Lower leg skin (tissue), 3 donors: ENCODE measurements at regions not wholly inside any gene's neighbourhood (a gene's known extent, or its start where the extent isn't known, plus 50 kb on each side); places are given as distances from the start of the nearest gene placed in this dataset.

Experiments used
- POLR2A ChIP-seq, 2 donors: fragments of 450-650 bp; IDR thresholded peaks; one replicate each; pipeline ENCODE4 v1.6.1; 2016 to 2017; ENCODE audit warnings: antibody characterized with exemption in 2 of 2, mild to moderate bottlenecking in 1 of 2, moderate library complexity in 1 of 2
- TF ChIP-seq, protein P1 (sequence below), 3 donors: fragments of 450-650 bp; IDR thresholded peaks; one replicate each; pipeline ENCODE4 v1.5.1; 2016; ENCODE audit warnings: antibody characterized with exemption in 3 of 3, mild to moderate bottlenecking in 3 of 3, moderate library complexity in 2 of 3

DNA sequence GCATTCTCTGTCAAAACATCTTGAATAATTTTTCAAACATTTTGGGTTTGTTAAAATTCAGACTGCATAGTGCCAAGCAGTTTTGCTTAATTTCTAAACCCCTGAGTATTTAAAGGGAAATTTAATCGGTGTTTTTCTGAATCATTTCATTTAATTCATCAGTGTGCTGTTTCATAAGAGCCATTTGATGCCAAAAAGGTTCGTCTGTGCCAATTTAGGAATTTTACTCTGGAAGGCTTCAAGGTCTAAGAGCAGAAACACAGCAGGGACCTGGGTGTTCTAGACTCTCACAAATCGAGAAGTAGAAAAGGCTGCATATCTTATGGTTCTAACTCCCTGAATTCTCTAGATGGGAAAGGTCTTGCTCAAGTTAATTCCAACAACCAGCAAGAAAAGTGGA, 311.9 kb upstream of the NT5C1B start:
- TF ChIP-seq POLR2A (IDR thresholded peaks at IDR 0.05): no peak
- TF ChIP-seq, protein P1, sequence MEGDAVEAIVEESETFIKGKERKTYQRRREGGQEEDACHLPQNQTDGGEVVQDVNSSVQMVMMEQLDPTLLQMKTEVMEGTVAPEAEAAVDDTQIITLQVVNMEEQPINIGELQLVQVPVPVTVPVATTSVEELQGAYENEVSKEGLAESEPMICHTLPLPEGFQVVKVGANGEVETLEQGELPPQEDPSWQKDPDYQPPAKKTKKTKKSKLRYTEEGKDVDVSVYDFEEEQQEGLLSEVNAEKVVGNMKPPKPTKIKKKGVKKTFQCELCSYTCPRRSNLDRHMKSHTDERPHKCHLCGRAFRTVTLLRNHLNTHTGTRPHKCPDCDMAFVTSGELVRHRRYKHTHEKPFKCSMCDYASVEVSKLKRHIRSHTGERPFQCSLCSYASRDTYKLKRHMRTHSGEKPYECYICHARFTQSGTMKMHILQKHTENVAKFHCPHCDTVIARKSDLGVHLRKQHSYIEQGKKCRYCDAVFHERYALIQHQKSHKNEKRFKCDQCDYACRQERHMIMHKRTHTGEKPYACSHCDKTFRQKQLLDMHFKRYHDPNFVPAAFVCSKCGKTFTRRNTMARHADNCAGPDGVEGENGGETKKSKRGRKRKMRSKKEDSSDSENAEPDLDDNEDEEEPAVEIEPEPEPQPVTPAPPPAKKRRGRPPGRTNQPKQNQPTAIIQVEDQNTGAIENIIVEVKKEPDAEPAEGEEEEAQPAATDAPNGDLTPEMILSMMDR (IDR thresholded peaks at IDR 0.05): no peak
